Fibroblast of lung (primary cell): ENCODE measurements at regions not wholly inside any gene's neighbourhood (a gene's known extent, or its start where the extent isn't known, plus 50 kb on each side); places are given as distances from the start of the nearest gene placed in this dataset.

Experiments
- EZH2 ChIP-seq: IDR thresholded peaks from 2 replicates; pipeline ENCODE4 v1.5.1; 2012; ENCODE audit warnings: low read length, control low read depth, mild to moderate bottlenecking; ENCODE audit errors: missing control alignments
- TF ChIP-seq, protein P1 (sequence below), 2 donors: IDR thresholded peaks in 1 of 2; conservative IDR thresholded peaks in 1 of 2; 1 replicate in 1 of 2; 2 replicates in 1 of 2; pipeline ENCODE4 v1.5.1; 2011 to 2012; ENCODE audit warnings: low read length in 2 of 2, control low read depth in 1 of 2, inconsistent platforms in 1 of 2, low read depth in 1 of 2, mild to moderate bottlenecking in 1 of 2

DNA sequence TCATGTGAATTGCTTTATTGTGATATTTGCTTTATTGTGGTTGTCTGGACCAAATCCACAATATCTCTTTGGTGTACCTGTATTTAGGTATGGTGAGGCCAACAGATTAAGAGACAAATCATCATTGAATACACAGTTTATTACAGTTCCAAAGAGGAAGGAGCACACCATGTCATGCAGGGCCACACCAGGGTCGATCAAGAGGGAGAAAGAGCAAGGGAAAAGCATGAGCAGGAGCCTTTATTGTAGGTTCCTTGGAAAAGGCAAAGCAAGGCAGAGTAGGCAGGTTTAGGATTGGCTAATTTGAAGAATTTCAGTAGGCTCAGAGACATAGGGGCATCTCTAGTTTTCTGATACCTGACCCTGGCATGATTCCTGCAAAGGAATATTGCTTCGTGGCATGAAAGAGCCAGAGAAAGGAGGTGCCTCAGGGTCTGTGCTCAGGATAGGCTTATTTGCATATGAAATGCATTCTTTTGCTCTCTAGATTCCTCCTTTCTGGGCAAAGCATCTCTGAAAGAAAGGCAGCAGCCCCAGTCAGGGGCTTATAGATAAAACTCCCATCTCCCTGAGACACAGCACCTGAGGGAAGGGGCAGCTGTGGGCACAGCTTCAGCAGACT, 214.2 kb upstream of the ERBB4 start:
- TF ChIP-seq, protein P1, sequence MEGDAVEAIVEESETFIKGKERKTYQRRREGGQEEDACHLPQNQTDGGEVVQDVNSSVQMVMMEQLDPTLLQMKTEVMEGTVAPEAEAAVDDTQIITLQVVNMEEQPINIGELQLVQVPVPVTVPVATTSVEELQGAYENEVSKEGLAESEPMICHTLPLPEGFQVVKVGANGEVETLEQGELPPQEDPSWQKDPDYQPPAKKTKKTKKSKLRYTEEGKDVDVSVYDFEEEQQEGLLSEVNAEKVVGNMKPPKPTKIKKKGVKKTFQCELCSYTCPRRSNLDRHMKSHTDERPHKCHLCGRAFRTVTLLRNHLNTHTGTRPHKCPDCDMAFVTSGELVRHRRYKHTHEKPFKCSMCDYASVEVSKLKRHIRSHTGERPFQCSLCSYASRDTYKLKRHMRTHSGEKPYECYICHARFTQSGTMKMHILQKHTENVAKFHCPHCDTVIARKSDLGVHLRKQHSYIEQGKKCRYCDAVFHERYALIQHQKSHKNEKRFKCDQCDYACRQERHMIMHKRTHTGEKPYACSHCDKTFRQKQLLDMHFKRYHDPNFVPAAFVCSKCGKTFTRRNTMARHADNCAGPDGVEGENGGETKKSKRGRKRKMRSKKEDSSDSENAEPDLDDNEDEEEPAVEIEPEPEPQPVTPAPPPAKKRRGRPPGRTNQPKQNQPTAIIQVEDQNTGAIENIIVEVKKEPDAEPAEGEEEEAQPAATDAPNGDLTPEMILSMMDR (conservative IDR thresholded peaks at IDR 0.05 in 1 of 2, IDR thresholded peaks at IDR 0.05 in 1 of 2; ENCODE audit: low read depth in 1 of 2, low read length in 2 of 2), result no peak
- no peak for TF ChIP-seq EZH2
